CD4-positive, alpha-beta T cell (primary cell): ENCODE measurements at regions not wholly inside any gene's neighbourhood (a gene's known extent, or its start where the extent isn't known, plus 50 kb on each side); places are given as distances from the start of the nearest gene placed in this dataset.

ENCODE experiments used
- ATAC-seq: fragments of 200-7000 bp; cut with Tn5 transposase; one replicate; pipeline ENCODE4 v1.10.0; 2022; ENCODE audit warnings: mild to moderate bottlenecking; ENCODE audit not compliant: poor library complexity
- CTCF ChIA-PET: fragments of 350-600 bp; sonication (Branson Sonifier 250); formaldehyde crosslinking; loops from one replicate; lab custom pipeline; 2021; ENCODE audit warnings: antibody characterized with exemption, inconsistent platforms; lab: Charles Lee
- POLR2A ChIA-PET: fragments of 350-600 bp; sonication (Branson Sonifier 250); formaldehyde crosslinking; loops from one replicate; lab custom pipeline; 2021; ENCODE audit warnings: antibody characterized with exemption, inconsistent platforms; lab: Charles Lee
- DNase-seq, 14 experiments: peaks; one replicate each; pipeline ENCODE4 v3.0.0-alpha.2; 2013 to 2020; ENCODE audit warnings: mixed read lengths in 2 of 14
- H3K27ac ChIP-seq, 2 donors: one replicate each; pipeline versions ENCODE4 v1.5.1 to v1.7.0; 2013; ENCODE audit warnings: low read length in 2 of 2, low read depth in 1 of 2, mild to moderate bottlenecking in 1 of 2
- H3K27me3 ChIP-seq, 2 experiments: 1 replicate in 1 of 2; 2 replicates in 1 of 2; pipeline versions ENCODE4 v1.6.1 to v1.7.0; 2013; ENCODE audit warnings: low read length in 2 of 2, control low read depth in 1 of 2, mild to moderate bottlenecking in 1 of 2, moderate library complexity in 1 of 2; ENCODE audit not compliant: insufficient read depth in 2 of 2, control insufficient read depth in 1 of 2
- H3K36me3 ChIP-seq: one replicate; pipeline ENCODE4 v1.6.1; 2013; ENCODE audit warnings: low read length, control low read depth; ENCODE audit not compliant: insufficient read depth
- H3K4me1 ChIP-seq: one replicate; pipeline ENCODE4 v1.6.1; 2013; ENCODE audit warnings: low read length, control low read depth; ENCODE audit not compliant: insufficient read depth
- H3K4me3 ChIP-seq: one replicate; pipeline ENCODE4 v1.5.1; 2013; ENCODE audit warnings: mild to moderate bottlenecking, low read length, moderate library complexity
- H3K9me3 ChIP-seq, 2 experiments: 1 replicate in 1 of 2; 2 replicates in 1 of 2; pipeline versions ENCODE4 v1.6.1 to v1.7.0; 2013; ENCODE audit warnings: low read length in 2 of 2, mild to moderate bottlenecking in 2 of 2, control low read depth in 1 of 2, moderate library complexity in 1 of 2; ENCODE audit not compliant: control insufficient read depth in 1 of 2, insufficient read depth in 1 of 2
- H3K27ac Mint-ChIP-seq: one replicate; pipeline ENCODE4 v1.8.0; 2020; ENCODE audit warnings: mixed read lengths
- H3K27me3 Mint-ChIP-seq: one replicate; pipeline ENCODE4 v1.8.0; 2021; ENCODE audit warnings: mixed read lengths
- H3K36me3 Mint-ChIP-seq: one replicate; pipeline ENCODE4 v1.8.0; 2021; ENCODE audit warnings: low read depth, mixed read lengths
- H3K4me1 Mint-ChIP-seq: one replicate; pipeline ENCODE4 v1.8.0; 2021; ENCODE audit warnings: low read depth, mixed read lengths
- H3K4me3 Mint-ChIP-seq: one replicate; pipeline ENCODE4 v1.8.0; 2020; ENCODE audit warnings: mild to moderate bottlenecking, mixed read lengths
- H3K9me3 Mint-ChIP-seq: one replicate; pipeline ENCODE4 v1.8.0; 2020; ENCODE audit warnings: mixed read lengths
- intact Hi-C, 2 experiments: fragments of 100-400 bp; cut with DNase I in 1 of 2; cut with micrococcal nuclease in 1 of 2; formaldehyde crosslinking; loops; one replicate each; pipeline versions ENCODE4 v1.15.1 to v1.9.0; 2023 to 2025; cut with DNase I, micrococcal nuclease
- TF ChIP-seq, protein P1 (sequence below): fragments of 200-600 bp; IDR thresholded peaks from one replicate; pipeline ENCODE4 v1.8.0; 2022; ENCODE audit warnings: antibody characterized with exemption, mild to moderate bottlenecking

DNA sequence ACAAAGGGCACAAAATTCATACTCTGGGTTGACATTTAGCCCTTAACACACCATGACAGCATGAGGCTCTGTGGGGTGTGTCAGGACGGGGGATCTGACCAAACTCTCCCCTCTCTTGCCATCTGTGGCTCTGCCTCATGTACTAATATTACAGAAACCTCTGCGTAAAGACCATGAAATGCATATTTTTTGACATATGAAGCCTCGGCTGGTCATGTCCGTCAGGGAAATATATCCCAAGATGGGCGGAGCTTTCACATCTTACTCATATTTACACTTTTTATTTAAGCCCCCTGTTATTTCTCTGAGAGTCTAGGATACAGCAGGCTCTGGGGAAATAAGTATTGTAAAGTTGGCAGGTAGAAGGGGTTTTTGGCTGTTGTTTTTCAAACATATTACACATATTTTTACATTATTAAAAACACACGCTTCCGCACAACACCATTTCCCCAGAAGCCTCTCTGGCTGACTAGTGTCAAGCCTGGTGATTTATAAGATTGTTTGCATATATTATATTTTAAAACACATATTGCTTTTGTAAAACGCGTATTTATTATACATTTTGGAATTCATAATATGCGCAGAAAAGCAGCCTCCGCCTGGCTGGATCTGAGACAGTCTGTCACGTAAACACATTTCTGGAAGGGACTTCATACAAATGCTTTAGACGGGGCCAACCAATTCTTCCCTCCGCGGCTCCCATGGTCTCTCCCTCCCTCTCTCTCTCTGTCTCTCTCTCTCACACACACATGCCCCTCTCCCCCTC, 237.7 kb upstream of the ZFHX3 start:
- ChIA-PET CTCF (no interaction called here), POLR2A (no interaction called here)
- H3K27me3 ChIP-seq = no peaks in the 10 kb centered on the region
- H3K9me3 ChIP-seq = peaks cover 0 to 24% of the 10 kb centered on the region in 2 experiments
- no peaks in the 10 kb centered on the region for H3K36me3 Mint-ChIP-seq
- H3K4me1 Mint-ChIP-seq = no peaks in the 10 kb centered on the region
- TF ChIP-seq, protein P1, sequence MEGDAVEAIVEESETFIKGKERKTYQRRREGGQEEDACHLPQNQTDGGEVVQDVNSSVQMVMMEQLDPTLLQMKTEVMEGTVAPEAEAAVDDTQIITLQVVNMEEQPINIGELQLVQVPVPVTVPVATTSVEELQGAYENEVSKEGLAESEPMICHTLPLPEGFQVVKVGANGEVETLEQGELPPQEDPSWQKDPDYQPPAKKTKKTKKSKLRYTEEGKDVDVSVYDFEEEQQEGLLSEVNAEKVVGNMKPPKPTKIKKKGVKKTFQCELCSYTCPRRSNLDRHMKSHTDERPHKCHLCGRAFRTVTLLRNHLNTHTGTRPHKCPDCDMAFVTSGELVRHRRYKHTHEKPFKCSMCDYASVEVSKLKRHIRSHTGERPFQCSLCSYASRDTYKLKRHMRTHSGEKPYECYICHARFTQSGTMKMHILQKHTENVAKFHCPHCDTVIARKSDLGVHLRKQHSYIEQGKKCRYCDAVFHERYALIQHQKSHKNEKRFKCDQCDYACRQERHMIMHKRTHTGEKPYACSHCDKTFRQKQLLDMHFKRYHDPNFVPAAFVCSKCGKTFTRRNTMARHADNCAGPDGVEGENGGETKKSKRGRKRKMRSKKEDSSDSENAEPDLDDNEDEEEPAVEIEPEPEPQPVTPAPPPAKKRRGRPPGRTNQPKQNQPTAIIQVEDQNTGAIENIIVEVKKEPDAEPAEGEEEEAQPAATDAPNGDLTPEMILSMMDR = no peak
- no peaks in the 10 kb centered on the region for H3K9me3 Mint-ChIP-seq
- no peak for DNase-seq
- no peak overlapping the region for H3K4me3 ChIP-seq
- no peak overlapping the region for H3K4me3 Mint-ChIP-seq
- H3K27me3 Mint-ChIP-seq = no peaks in the 10 kb centered on the region
- no peaks in the 10 kb centered on the region for H3K4me1 ChIP-seq
- no peaks in the 10 kb centered on the region for H3K36me3 ChIP-seq
- intact Hi-C loops = no loop called here
- H3K27ac ChIP-seq = no peak overlapping the region
- no peak overlapping the region for H3K27ac Mint-ChIP-seq
- ATAC-seq = no peak

DNA sequence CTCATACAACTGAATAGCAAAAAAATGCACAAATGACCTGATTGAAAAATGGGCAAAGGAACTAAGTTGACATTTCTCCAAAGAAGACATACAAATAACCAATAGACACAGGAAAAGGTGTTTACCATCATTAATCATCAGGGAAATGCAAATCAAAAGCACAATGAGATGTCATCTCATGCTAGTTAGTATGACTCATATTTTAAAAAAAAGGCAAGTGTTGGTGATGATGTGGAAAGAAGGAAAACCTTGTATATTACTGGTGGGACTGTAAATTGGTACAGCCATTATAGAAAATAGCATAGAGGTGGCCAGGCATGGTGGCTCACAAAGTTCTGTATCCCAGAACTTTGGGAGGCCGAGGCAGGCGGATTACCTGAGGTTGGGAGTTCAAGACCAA, 232.5 kb upstream of the ZFHX3 start:
- Mint-ChIP-seq H3K4me1 (no peaks in the 10 kb centered on the region), H3K27me3 (peaks cover 8% of the 10 kb centered on the region), H3K36me3 (no peaks in the 10 kb centered on the region), H3K9me3 (no peaks in the 10 kb centered on the region), H3K4me3 (no peak overlapping the region), H3K27ac (no peak overlapping the region)
- Histone ChIP-seq H3K9me3 (peaks cover 0 to 3% of the 10 kb centered on the region in 2 experiments), H3K4me3 (no peak overlapping the region), H3K4me1 (no peaks in the 10 kb centered on the region), H3K27ac (no peak overlapping the region), H3K36me3 (no peaks in the 10 kb centered on the region), H3K27me3 (no peaks in the 10 kb centered on the region)
- TF ChIP-seq, protein P1 = no peak
- ChIA-PET CTCF (interaction anchor here (0.6 kb wide), 1 partner anchor 8 kb away, joined by 3 read pairs; no protein-coding TSS in a partner anchor), POLR2A (no interaction called here)
- ATAC-seq (no peak), DNase-seq (no peak)
- intact Hi-C loops = no loop called here

DNA sequence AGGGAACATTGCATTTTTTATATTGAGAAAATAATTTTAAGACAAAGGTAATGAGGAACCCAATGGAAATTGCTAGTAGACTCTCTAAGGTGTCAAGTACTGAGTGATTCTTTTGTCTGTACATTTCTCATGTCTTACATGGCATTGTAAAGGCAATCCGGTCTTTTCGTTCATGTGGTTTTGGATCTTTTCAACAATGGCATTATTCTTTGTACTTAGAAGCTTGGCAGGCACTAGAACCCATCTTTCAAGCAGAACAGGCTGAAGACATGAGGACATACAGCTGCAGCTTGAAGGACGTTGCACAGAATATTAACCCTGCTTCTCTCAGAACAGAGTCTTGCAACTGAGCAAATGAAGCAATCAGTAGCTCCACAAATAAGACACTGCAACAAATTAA, 231.5 kb upstream of the ZFHX3 start:
- Mint-ChIP-seq H3K27ac (no peak overlapping the region), H3K4me3 (no peak overlapping the region), H3K4me1 (no peaks in the 10 kb centered on the region), H3K9me3 (no peaks in the 10 kb centered on the region), H3K27me3 (peaks cover 8% of the 10 kb centered on the region), H3K36me3 (no peaks in the 10 kb centered on the region)
- H3K4me1 ChIP-seq = no peaks in the 10 kb centered on the region
- no peak for DNase-seq
- no peak overlapping the region for H3K4me3 ChIP-seq
- TF ChIP-seq, protein P1 = no peak
- no peaks in the 10 kb centered on the region for H3K27me3 ChIP-seq
- H3K27ac ChIP-seq = no peak overlapping the region
- POLR2A ChIA-PET = no interaction called here
- CTCF ChIA-PET = no interaction called here
- no peaks in the 10 kb centered on the region for H3K36me3 ChIP-seq
- peaks cover 0 to 3% of the 10 kb centered on the region in 2 experiments for H3K9me3 ChIP-seq
- intact Hi-C loops = no loop called here
- ATAC-seq = no peak
